MCF 10A (cell line): ENCODE measurements at regions not wholly inside any gene's neighbourhood (a gene's known extent, or its start where the extent isn't known, plus 50 kb on each side); places are given as distances from the start of the nearest gene placed in this dataset.
"Not testable (repeated sequence)": the region's sequence is repeated elsewhere in the genome, so short reads cannot be mapped to it uniquely, and the experiment has no call there.

Source experiments
- BruUV-seq: library from RNA; stranded (reverse); fragments of 400-500 nt; replicated peaks from 2 replicates; lab custom pipeline; 2021; lab: Mats Ljungman, UMichigan
- CTCF ChIA-PET: fragments of 300-600 bp; sonication (Branson Sonifier 250); formaldehyde crosslinking; extraction: SDS; loops from one replicate; lab custom pipeline; 2021; ENCODE audit warnings: antibody characterized with exemption, inconsistent platforms; lab: Yijun Ruan, JAX
- POLR2A ChIA-PET: fragments of 300-600, 350-650 bp; sonication (Branson Sonifier 250); formaldehyde crosslinking; extraction: SDS; loops from one replicate; lab custom pipeline; 2020; ENCODE audit warnings: antibody characterized with exemption, inconsistent platforms; lab: Yijun Ruan, JAX
- DNase-seq: peaks from one replicate; pipeline ENCODE4 v3.0.0-alpha.2; 2018; ENCODE audit not compliant: unreplicated experiment
- H3K27ac Mint-ChIP-seq: one replicate; pipeline ENCODE4 v1.8.0; 2022; ENCODE audit warnings: mild to moderate bottlenecking, low read depth, mixed read lengths; ENCODE audit not compliant: unreplicated experiment
- H3K27me3 Mint-ChIP-seq: one replicate; pipeline ENCODE4 v1.8.0; 2022; ENCODE audit warnings: mixed read lengths; ENCODE audit not compliant: insufficient read depth, unreplicated experiment
- H3K36me3 Mint-ChIP-seq: one replicate; pipeline ENCODE4 v1.8.0; 2022; ENCODE audit warnings: mild to moderate bottlenecking, moderate library complexity, mixed read lengths; ENCODE audit not compliant: insufficient read depth, unreplicated experiment
- H3K4me1 Mint-ChIP-seq: one replicate; pipeline ENCODE4 v1.8.0; 2022; ENCODE audit warnings: mixed read lengths; ENCODE audit not compliant: insufficient read depth, unreplicated experiment
- H3K4me3 Mint-ChIP-seq: one replicate; pipeline ENCODE4 v1.8.0; 2022; ENCODE audit warnings: mild to moderate bottlenecking, moderate library complexity, mixed read lengths; ENCODE audit not compliant: unreplicated experiment
- H3K9me3 Mint-ChIP-seq: one replicate; pipeline ENCODE4 v1.8.0; 2022; ENCODE audit warnings: mixed read lengths; ENCODE audit not compliant: unreplicated experiment
- CTCF ChIP-seq: fragments of 200-600 bp; IDR thresholded peaks from one replicate; pipeline ENCODE4 v1.8.0; 2022; ENCODE audit warnings: antibody characterized with exemption, mild to moderate bottlenecking; ENCODE audit not compliant: unreplicated experiment
- intact Hi-C: fragments of 100-400 bp; cut with micrococcal nuclease; formaldehyde crosslinking; loops from 2 replicates; pipeline ENCODE4 v1.14.1; 2022

- H3K9me3 Mint-ChIP-seq = no peaks in the 10 kb centered on the region
- H3K4me1 Mint-ChIP-seq = peaks cover 9% of the 10 kb centered on the region
- ChIA-PET CTCF (no interaction called here), POLR2A (no interaction called here)
- no TSS peak for BruUV-seq
- no peaks in the 10 kb centered on the region for H3K27me3 Mint-ChIP-seq
- H3K4me3 Mint-ChIP-seq = no peak overlapping the region
- no peaks in the 10 kb centered on the region for H3K36me3 Mint-ChIP-seq
- DNase-seq = no peak
- no peak overlapping the region for H3K27ac Mint-ChIP-seq
- intact Hi-C loops = no loop called here
- TF ChIP-seq CTCF = no peak
Measured at GRCh38 chr3:23723141-23723540, 82.6 kb upstream of the UBE2E1 start.

GRCh38 chr3:23723930-23724329, 81.8 kb upstream of the UBE2E1 start:
- ChIA-PET POLR2A (no interaction called here), CTCF (no interaction called here)
- no peak overlapping the region for H3K4me3 Mint-ChIP-seq

GRCh38 chr3:23726811-23727548, 78.8 kb upstream of the UBE2E1 start:
- Mint-ChIP-seq H3K9me3 (no peaks in the 10 kb centered on the region), H3K4me3 (no peak overlapping the region), H3K27ac (no peak overlapping the region), H3K4me1 (no peaks in the 10 kb centered on the region), H3K36me3 (no peaks in the 10 kb centered on the region), H3K27me3 (no peaks in the 10 kb centered on the region)
- POLR2A ChIA-PET = no interaction called here
- TF ChIP-seq CTCF = no peak
- no peak for DNase-seq
- intact Hi-C loops = no loop called here
- CTCF ChIA-PET = interaction anchor here (1.2 kb wide), 1 partner anchor 171 kb away, joined by 4 read pairs; no protein-coding TSS in a partner anchor
- BruUV-seq = no TSS peak

More at GRCh38 chr3:23723930-23724329, 81.8 kb upstream of the UBE2E1 start:
- Mint-ChIP-seq H3K27ac (no peak overlapping the region), H3K9me3 (no peaks in the 10 kb centered on the region), H3K36me3 (no peaks in the 10 kb centered on the region), H3K4me1 (peaks cover 9% of the 10 kb centered on the region), H3K27me3 (no peaks in the 10 kb centered on the region)
- BruUV-seq = no TSS peak
- intact Hi-C loops = no loop called here
- no peak for DNase-seq
- TF ChIP-seq CTCF = no peak

GRCh38 chr3:23728601-23729117, 77.1 kb upstream of the UBE2E1 start:
- Mint-ChIP-seq H3K4me3 (no peak overlapping the region), H3K9me3 (no peaks in the 10 kb centered on the region), H3K36me3 (no peaks in the 10 kb centered on the region), H3K4me1 (no peaks in the 10 kb centered on the region), H3K27me3 (no peaks in the 10 kb centered on the region), H3K27ac (no peak overlapping the region)
- CTCF ChIA-PET = interaction anchor here (0.6 to 1.2 kb wide), 3 partner anchors 11 to 362 kb away, joined by 3 read pairs; no protein-coding TSS in a partner anchor
- BruUV-seq = no TSS peak
- intact Hi-C loops = no loop called here
- TF ChIP-seq CTCF = no peak
- DNase-seq = no peak
- POLR2A ChIA-PET = interaction anchor here (0.5 to 0.9 kb wide), 3 partner anchors 10 to 188 kb away, joined by 3 to 4 read pairs (median 4); partner anchors contain the start of genes NKIRAS1 and RPL15

- intact Hi-C loops, H3K27ac Mint-ChIP-seq: not testable (repeated sequence)
Measured at GRCh38 chr3:23729362-23729761, 76.4 kb upstream of the UBE2E1 start.

More at GRCh38 chr3:23729362-23729761, 76.4 kb upstream of the UBE2E1 start:
- not testable (repeated sequence) for BruUV-seq, DNase-seq, H3K27me3 Mint-ChIP-seq, H3K36me3 Mint-ChIP-seq, H3K4me1 Mint-ChIP-seq, H3K4me3 Mint-ChIP-seq, H3K9me3 Mint-ChIP-seq
- ChIA-PET POLR2A (interaction anchor here (0.7 to 0.9 kb wide), 2 partner anchors 10 to 187 kb away, joined by 4 read pairs; partner anchors contain the start of genes NKIRAS1 and RPL15), CTCF (interaction anchor here (0.6 kb wide), 1 partner anchor 362 kb away, joined by 3 read pairs; no protein-coding TSS in a partner anchor)
